HG03521 (cell line): ENCODE measurements at regions not wholly inside any gene's neighbourhood (a gene's known extent, or its start where the extent isn't known, plus 50 kb on each side); places are given as distances from the start of the nearest gene placed in this dataset.
A peak's percentile ranks its signal among the peaks of the same experiment; 100 is the strongest.
"Not testable (repeated sequence)": the region's sequence is repeated elsewhere in the genome, so short reads cannot be mapped to it uniquely, and the experiment has no call there.

Source experiments
- ATAC-seq: cut with Tn5 transposase; IDR thresholded peaks from one replicate; pipeline ENCODE4 v1.9.1; 2021; ENCODE audit warnings: mild to moderate bottlenecking, moderate library complexity; ENCODE audit not compliant: unreplicated experiment

DNA sequence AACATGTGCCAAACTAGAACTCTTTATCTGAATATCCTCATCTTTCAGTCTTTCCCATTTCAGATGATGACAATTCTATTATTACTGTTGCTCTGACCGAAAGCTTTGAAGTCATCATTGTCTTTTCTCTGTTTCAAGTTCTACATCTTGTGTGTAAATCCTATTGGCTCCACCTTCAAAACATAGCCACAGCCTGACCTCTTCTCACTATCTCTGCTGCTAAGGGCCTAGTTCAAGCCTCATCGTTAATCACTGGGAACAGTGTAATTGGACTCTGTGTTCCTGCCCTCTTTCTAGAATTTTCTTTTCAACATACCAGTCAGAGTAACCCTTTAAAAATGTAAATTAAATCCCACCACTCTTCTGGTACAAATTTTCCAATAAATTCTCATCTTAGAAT is 105.1 kb downstream of the OXSM start:
- ATAC-seq: no peak

DNA sequence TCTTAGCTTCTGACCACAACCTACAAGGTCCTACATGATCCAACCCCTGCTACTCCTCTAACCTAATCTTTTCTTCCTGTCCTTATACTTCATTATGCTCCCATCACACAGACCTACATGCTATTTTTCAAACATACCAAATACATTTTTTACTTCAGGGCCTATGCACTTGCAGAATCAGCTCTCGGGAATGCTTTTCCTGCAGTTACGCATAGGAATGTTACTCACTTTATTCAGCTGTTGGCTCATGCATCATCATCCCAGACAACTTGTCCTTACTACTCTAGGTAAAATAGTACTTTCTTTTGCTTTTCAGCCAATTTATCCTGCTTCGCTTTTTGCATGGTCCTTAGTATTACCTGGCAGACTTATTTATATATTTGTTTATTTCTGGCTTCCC is 105.6 kb downstream of the OXSM start:
- no peak for ATAC-seq

GRCh38 chr3:25897019-25897418 is 107.1 kb downstream of the OXSM start:
- peak; percentile 80 for ATAC-seq

GRCh38 chr3:25899352-25900101 is 109.6 kb downstream of the OXSM start:
- ATAC-seq: no peak

DNA sequence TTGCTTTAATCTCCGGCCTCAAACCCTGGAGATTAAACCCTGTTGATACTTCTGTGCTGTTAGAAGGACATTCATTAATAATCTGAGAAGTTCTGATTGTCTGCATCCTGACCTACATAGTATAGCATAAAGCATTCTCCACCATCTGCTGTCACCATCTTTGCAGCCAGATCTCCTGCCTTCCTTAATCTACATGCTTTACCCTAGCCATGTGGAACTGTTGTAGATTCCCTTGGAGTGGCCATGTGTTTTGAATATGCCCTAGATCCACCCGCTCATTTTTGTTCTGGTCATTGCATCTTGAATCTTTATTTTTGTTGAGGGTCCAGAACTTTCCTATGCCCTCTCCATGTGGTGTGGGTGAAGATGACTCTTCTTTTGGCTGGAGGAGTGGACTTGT is 110.3 kb downstream of the OXSM start:
- no peak for ATAC-seq

DNA sequence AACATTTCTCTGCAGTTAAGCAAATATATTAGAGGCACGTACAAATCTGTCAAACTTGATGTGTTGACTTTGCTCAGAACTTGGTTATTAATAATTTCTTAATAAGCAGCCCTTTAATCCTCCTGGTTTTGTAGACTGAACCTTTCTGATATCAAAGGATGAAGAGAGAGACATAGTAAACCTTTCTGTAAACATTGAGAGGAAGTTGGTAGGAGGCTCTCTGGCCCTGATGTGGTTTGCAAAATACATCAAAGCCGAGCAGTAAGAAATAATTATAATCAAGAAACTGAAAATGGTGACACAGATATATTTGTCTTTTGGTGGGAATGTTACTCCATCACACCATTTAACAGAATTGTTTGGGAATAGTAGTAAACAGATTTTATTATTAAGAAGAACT is 111.9 kb downstream of the OXSM start:
- ATAC-seq: no peak

DNA sequence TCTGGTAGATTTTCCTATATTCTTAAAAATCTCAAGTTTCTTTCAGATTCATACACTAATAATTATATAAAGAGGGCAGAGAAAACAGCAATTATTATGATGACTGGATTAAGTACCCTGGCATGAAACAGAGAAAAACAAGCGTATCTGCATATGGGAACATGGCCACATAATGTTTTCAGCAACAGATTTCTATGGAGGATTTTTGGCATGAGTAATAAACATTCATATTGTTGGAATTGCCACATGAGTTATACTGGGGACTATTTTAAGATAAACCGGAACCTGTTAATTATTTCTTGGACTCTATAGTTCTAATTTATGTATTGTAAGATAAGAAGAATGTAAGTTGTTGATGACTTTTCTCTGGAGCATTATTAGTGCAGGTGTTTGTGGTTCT is 112.7 kb downstream of the OXSM start:
- ATAC-seq: no peak

GRCh38 chr3:25903371-25904129 is 113.7 kb downstream of the OXSM start:
- no peak for ATAC-seq

GRCh38 chr3:25904206-25904605 is 114.3 kb downstream of the OXSM start:
- ATAC-seq: no peak

GRCh38 chr3:25906132-25906906 is 116.4 kb downstream of the OXSM start:
- ATAC-seq: no peak

DNA sequence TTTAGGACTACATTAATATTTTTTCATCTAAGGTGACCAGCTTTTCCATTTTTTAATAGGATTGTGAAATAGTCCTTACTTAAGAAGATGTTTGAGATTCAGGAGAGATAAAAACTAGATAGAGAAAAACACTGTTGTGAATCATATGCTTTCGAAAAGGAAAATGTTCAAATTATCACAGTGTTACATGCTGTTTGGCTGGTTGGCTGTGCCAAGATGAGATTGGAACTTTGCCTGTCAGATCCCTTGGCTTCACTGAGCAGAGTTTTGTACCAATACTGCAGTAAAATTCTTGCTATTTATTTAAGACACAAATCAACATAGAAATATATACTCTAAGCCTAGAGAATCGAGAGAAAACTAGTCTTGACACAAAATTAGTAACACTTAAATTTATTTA is 117.2 kb downstream of the OXSM start:
- ATAC-seq: no peak

DNA sequence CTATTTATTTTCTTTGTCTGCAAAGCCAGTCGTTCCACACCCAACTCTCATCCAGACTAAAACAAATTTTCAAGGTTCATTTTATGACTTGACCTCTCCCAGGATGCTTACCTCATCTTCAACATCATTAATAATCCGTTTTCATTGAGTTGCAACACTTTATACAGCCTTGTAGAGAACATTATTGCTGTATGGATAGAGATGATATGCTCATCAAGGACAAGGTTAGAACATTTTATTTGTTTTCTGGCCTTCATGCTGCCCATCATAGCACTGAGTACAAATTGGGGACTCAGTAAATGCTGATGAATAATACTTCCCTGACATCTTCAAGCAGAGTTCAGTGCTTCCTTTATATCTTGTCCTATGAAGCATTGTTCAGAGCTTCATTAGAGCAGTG is 120.2 kb downstream of the OXSM start:
- no peak for ATAC-seq

GRCh38 chr3:25910997-25911396 is 121.1 kb downstream of the OXSM start:
- no peak for ATAC-seq

- ATAC-seq: no peak
Measured at GRCh38 chr3:25911525-25912295, 121.8 kb downstream of the OXSM start.

GRCh38 chr3:25913179-25913578 is 123.3 kb downstream of the OXSM start:
- no peak for ATAC-seq

GRCh38 chr3:25915673-25916072 is 125.8 kb downstream of the OXSM start:
- ATAC-seq: no peak

DNA sequence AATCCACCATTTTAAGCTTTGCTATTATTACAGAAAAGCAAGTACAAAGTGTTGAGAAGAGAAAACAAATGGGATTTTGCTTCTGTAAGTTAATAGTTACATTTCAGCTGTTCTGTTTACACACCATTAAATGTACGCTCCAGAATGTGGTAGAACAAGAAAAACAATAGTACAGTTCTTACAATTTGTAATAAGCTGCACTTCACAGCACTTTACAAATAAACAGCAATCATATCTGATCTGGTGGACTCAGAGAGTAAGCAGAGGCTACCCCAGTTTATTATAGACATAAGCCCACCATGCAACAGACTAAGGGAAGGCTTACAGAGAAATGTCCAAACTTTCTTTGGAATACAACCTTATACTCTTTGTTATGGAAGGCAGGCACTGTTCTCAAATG is 126.4 kb downstream of the OXSM start:
- ATAC-seq: no peak

- not testable (repeated sequence) for ATAC-seq
Measured at GRCh38 chr3:25931967-25932366, 142.1 kb downstream of the OXSM start.

GRCh38 chr3:25938566-25939325 is 148.9 kb downstream of the OXSM start:
- ATAC-seq: no peak

- no peak for ATAC-seq
Measured at GRCh38 chr3:25940935-25941334, 151.0 kb downstream of the OXSM start.
